ENCODE measurements at regions not wholly inside any gene's neighbourhood (a gene's known extent, or its start where the extent isn't known, plus 50 kb on each side); places are given as distances from the start of the nearest gene placed in this dataset.

DNA sequence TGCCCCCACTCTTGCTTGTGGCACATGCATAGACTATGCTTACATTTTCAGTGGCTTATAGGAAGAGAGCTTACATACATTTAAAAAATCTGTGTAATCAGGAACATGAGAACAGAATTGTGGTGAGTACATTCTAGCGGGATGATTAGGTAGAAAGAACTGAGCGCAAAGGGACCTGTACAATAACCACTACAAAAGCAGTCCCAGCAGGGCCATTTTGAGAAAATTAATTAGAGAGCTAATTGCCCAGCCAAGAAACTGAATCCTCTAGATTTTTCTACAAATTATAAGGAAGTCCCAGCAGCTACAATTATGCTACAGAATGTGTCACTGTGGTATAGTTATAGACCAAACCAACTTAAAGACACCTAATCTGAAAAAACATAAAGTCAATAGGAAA lies 105.6 kb upstream of the TNFAIP3 start (continued):
- TF ChIP-seq, protein P1, sequence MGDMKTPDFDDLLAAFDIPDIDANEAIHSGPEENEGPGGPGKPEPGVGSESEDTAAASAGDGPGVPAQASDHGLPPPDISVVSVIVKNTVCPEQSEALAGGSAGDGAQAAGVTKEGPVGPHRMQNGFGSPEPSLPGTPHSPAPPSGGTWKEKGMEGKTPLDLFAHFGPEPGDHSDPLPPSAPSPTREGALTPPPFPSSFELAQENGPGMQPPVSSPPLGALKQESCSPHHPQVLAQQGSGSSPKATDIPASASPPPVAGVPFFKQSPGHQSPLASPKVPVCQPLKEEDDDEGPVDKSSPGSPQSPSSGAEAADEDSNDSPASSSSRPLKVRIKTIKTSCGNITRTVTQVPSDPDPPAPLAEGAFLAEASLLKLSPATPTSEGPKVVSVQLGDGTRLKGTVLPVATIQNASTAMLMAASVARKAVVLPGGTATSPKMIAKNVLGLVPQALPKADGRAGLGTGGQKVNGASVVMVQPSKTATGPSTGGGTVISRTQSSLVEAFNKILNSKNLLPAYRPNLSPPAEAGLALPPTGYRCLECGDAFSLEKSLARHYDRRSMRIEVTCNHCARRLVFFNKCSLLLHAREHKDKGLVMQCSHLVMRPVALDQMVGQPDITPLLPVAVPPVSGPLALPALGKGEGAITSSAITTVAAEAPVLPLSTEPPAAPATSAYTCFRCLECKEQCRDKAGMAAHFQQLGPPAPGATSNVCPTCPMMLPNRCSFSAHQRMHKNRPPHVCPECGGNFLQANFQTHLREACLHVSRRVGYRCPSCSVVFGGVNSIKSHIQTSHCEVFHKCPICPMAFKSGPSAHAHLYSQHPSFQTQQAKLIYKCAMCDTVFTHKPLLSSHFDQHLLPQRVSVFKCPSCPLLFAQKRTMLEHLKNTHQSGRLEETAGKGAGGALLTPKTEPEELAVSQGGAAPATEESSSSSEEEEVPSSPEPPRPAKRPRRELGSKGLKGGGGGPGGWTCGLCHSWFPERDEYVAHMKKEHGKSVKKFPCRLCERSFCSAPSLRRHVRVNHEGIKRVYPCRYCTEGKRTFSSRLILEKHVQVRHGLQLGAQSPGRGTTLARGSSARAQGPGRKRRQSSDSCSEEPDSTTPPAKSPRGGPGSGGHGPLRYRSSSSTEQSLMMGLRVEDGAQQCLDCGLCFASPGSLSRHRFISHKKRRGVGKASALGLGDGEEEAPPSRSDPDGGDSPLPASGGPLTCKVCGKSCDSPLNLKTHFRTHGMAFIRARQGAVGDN (IDR thresholded peaks at IDR 0.05) = peak; percentile 77; the same call in 1 of the 2 replicates
- TF ChIP-seq ZSCAN29 (IDR thresholded peaks at IDR 0.05) = no peak
- TF ChIP-seq RFX5 (IDR thresholded peaks at IDR 0.05; ENCODE audit: low read depth, low read length) = no peak
- TF ChIP-seq, protein P2, sequence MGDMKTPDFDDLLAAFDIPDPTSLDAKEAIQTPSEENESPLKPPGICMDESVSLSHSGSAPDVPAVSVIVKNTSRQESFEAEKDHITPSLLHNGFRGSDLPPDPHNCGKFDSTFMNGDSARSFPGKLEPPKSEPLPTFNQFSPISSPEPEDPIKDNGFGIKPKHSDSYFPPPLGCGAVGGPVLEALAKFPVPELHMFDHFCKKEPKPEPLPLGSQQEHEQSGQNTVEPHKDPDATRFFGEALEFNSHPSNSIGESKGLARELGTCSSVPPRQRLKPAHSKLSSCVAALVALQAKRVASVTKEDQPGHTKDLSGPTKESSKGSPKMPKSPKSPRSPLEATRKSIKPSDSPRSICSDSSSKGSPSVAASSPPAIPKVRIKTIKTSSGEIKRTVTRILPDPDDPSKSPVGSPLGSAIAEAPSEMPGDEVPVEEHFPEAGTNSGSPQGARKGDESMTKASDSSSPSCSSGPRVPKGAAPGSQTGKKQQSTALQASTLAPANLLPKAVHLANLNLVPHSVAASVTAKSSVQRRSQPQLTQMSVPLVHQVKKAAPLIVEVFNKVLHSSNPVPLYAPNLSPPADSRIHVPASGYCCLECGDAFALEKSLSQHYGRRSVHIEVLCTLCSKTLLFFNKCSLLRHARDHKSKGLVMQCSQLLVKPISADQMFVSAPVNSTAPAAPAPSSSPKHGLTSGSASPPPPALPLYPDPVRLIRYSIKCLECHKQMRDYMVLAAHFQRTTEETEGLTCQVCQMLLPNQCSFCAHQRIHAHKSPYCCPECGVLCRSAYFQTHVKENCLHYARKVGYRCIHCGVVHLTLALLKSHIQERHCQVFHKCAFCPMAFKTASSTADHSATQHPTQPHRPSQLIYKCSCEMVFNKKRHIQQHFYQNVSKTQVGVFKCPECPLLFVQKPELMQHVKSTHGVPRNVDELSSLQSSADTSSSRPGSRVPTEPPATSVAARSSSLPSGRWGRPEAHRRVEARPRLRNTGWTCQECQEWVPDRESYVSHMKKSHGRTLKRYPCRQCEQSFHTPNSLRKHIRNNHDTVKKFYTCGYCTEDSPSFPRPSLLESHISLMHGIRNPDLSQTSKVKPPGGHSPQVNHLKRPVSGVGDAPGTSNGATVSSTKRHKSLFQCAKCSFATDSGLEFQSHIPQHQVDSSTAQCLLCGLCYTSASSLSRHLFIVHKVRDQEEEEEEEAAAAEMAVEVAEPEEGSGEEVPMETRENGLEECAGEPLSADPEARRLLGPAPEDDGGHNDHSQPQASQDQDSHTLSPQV (IDR thresholded peaks at IDR 0.05) = 0 out of 2 replicates have a peak, but pooled peaks have one; percentile 37
- TF ChIP-seq MXI1 (IDR thresholded peaks at IDR 0.05; ENCODE audit: low read depth, low read length) = no peak
- TF ChIP-seq JUNB (IDR thresholded peaks at IDR 0.05) = no peak
- TF ChIP-seq BACH1 (IDR thresholded peaks at IDR 0.05; ENCODE audit: borderline replicate concordance) = no peak
- peak; percentile 84 for TF ChIP-seq MTA2 (IDR thresholded peaks at IDR 0.05; ENCODE audit: low read depth)
- TF ChIP-seq YBX1 (IDR thresholded peaks at IDR 0.05) = no peak
- TF ChIP-seq TCF12 (IDR thresholded peaks at IDR 0.05; ENCODE audit: low read depth, low read length) = no peak
